GM23338 (cell line): ENCODE measurements at regions not wholly inside any gene's neighbourhood (a gene's known extent, or its start where the extent isn't known, plus 50 kb on each side); places are given as distances from the start of the nearest gene placed in this dataset.

ENCODE experiments used
- ATAC-seq: fragments of 200-7000 bp; cut with Tn5 transposase; 3 replicates; pipeline ENCODE4 v1.9.1; 2020
- DNase-seq: peaks from one replicate; pipeline ENCODE4 v3.0.0-alpha.2; 2015; ENCODE audit warnings: low spot score
- H2AFZ ChIP-seq: fragments of 200-600 bp; sonication (generic); 2 replicates; pipeline ENCODE4 v1.8.0; 2016; ENCODE audit warnings: antibody characterized with exemption, mild to moderate bottlenecking, moderate library complexity
- H3F3A ChIP-seq: fragments of 200-600 bp; sonication (generic); replicated peaks from 2 replicates; pipeline ENCODE4 v1.8.0; 2017; ENCODE audit warnings: antibody characterized with exemption, mixed run types, low read depth
- H3K27ac ChIP-seq: fragments of 200-600 bp; sonication (generic); 2 replicates; pipeline ENCODE4 v1.6.1; 2016; ENCODE audit warnings: low read depth
- H3K27me3 ChIP-seq: fragments of 200-600 bp; sonication (generic); 2 replicates; pipeline ENCODE4 v1.8.0; 2016; ENCODE audit warnings: mild to moderate bottlenecking, mixed run types, moderate library complexity; ENCODE audit not compliant: insufficient read depth
- H3K36me3 ChIP-seq: fragments of 200-600 bp; sonication (generic); 2 replicates; pipeline ENCODE4 v1.8.0; 2016; ENCODE audit warnings: mild to moderate bottlenecking; ENCODE audit not compliant: insufficient read depth
- H3K4me1 ChIP-seq: fragments of 200-600 bp; sonication (generic); 2 replicates; pipeline ENCODE4 v1.8.0; 2016; ENCODE audit warnings: mild to moderate bottlenecking, moderate library complexity; ENCODE audit not compliant: insufficient read depth
- H3K4me2 ChIP-seq: fragments of 200-600 bp; sonication (generic); 2 replicates; pipeline ENCODE4 v1.7.1; 2017; ENCODE audit warnings: mixed run types
- H3K4me3 ChIP-seq: fragments of 200-600 bp; sonication (generic); 2 replicates; pipeline ENCODE4 v1.6.1; 2016; ENCODE audit warnings: mixed run types
- H3K79me2 ChIP-seq: fragments of 200-600 bp; sonication (generic); replicated peaks from 2 replicates; pipeline ENCODE4 v1.8.0; 2017; ENCODE audit warnings: mild to moderate bottlenecking; ENCODE audit not compliant: insufficient read depth
- H3K9me2 ChIP-seq: fragments of 200-600 bp; sonication (generic); 2 replicates; pipeline ENCODE4 v1.8.0; 2017; ENCODE audit not compliant: insufficient read depth
- H4K20me1 ChIP-seq: fragments of 200-600 bp; sonication (generic); replicated peaks from 2 replicates; pipeline ENCODE4 v1.8.0; 2017; ENCODE audit warnings: mild to moderate bottlenecking; ENCODE audit not compliant: insufficient read depth
- H3K27ac Mint-ChIP-seq: 2 replicates; pipeline ENCODE4 v1.8.0; 2020; ENCODE audit warnings: inconsistent platforms, mild to moderate bottlenecking, moderate library complexity, mixed read lengths
- H3K27me3 Mint-ChIP-seq: 3 replicates; pipeline ENCODE4 v1.8.0; 2022; ENCODE audit warnings: low read depth, mild to moderate bottlenecking, moderate library complexity, mixed read lengths, inconsistent platforms; ENCODE audit not compliant: insufficient read depth, poor library complexity
- H3K36me3 Mint-ChIP-seq: 3 replicates; pipeline ENCODE4 v1.8.0; 2021; ENCODE audit warnings: low read depth, mild to moderate bottlenecking, inconsistent platforms, moderate library complexity, mixed read lengths
- H3K4me1 Mint-ChIP-seq: 3 replicates; pipeline ENCODE4 v1.8.0; 2020; ENCODE audit warnings: mild to moderate bottlenecking, inconsistent platforms, mixed read lengths
- H3K4me3 Mint-ChIP-seq: 3 replicates; pipeline ENCODE4 v1.8.0; 2021; ENCODE audit warnings: moderate library complexity, mild to moderate bottlenecking, inconsistent platforms, mixed read lengths
- H3K9me3 Mint-ChIP-seq: 3 replicates; pipeline ENCODE4 v1.8.0; 2020; ENCODE audit warnings: moderate library complexity, mild to moderate bottlenecking, inconsistent platforms, mixed read lengths
- CREB1 ChIP-seq: fragments of 250-450 bp; sonication (Bioruptor Pico); IDR thresholded peaks from 2 replicates; pipeline ENCODE4 v1.5.0; 2020; ENCODE audit warnings: low read depth, mild to moderate bottlenecking, moderate library complexity
- CTCF ChIP-seq, 2 experiments: fragments of 200-600 bp in 1 of 2; sonication (generic) in 1 of 2; conservative IDR thresholded peaks; 2 replicates each; pipeline versions ENCODE4 v1.5.1 to v1.6.1; 2016 to 2017; ENCODE audit warnings: antibody characterized with exemption in 2 of 2, low read depth in 2 of 2, mild to moderate bottlenecking in 2 of 2, moderate library complexity in 1 of 2
- EZH2 ChIP-seq: fragments of 200-600 bp; sonication (generic); IDR thresholded peaks from one replicate; pipeline ENCODE4 v1.8.0; 2017; ENCODE audit warnings: antibody characterized with exemption, mild to moderate bottlenecking, low read depth; ENCODE audit not compliant: unreplicated experiment
- EZH2phosphoT487 ChIP-seq: fragments of 200-600 bp; sonication (generic); IDR thresholded peaks from one replicate; pipeline ENCODE4 v1.8.1; 2018; ENCODE audit warnings: antibody characterized with exemption; ENCODE audit not compliant: unreplicated experiment
- JUNB ChIP-seq: IDR thresholded peaks from one replicate; pipeline ENCODE4 v1.6.1; 2016; ENCODE audit warnings: antibody characterized with exemption; ENCODE audit not compliant: unreplicated experiment
- POLR2AphosphoS5 ChIP-seq: IDR thresholded peaks from 2 replicates; pipeline ENCODE4 v1.6.1; 2016; ENCODE audit warnings: antibody characterized with exemption, low read depth
- REST ChIP-seq: IDR thresholded peaks from one replicate; pipeline ENCODE4 v1.6.1; 2018; ENCODE audit warnings: antibody characterized with exemption; ENCODE audit not compliant: unreplicated experiment
- STAT1 ChIP-seq: IDR thresholded peaks from one replicate; pipeline ENCODE4 v1.6.1; 2016; ENCODE audit warnings: antibody characterized with exemption; ENCODE audit not compliant: unreplicated experiment
- ZNF114 ChIP-seq: fragments of 250-450 bp; sonication (Bioruptor Pico); IDR thresholded peaks from 2 replicates; pipeline ENCODE4 v1.5.0; 2020; ENCODE audit warnings: mild to moderate bottlenecking, moderate library complexity
- ZNF462 ChIP-seq: fragments of 250-450 bp; sonication (Bioruptor Pico); IDR thresholded peaks from 2 replicates; pipeline ENCODE4 v1.5.0; 2020; ENCODE audit warnings: mild to moderate bottlenecking, moderate library complexity

GRCh38 chr10:33036670-33037069 lies 78.6 kb upstream of the ITGB1 start (continued):
- no peak for TF ChIP-seq ZNF462 (CRISPR knock-in tag)
- no peak for TF ChIP-seq POLR2AphosphoS5
- TF ChIP-seq ZNF114 (CRISPR knock-in tag): no peak
- TF ChIP-seq REST: no peak

GRCh38 chr10:33035411-33035810 lies 77.4 kb upstream of the ITGB1 start:
- Histone ChIP-seq H3F3A (no peaks in the 10 kb centered on the region), H2AFZ (no peak overlapping the region), H3K27ac (no peak overlapping the region), H3K79me2 (no peaks in the 10 kb centered on the region), H4K20me1 (no peaks in the 10 kb centered on the region), H3K9me2 (no peaks in the 10 kb centered on the region), H3K27me3 (no peaks in the 10 kb centered on the region), H3K4me1 (peaks cover 11% of the 10 kb centered on the region), H3K4me2 (no peak overlapping the region), H3K4me3 (no peak overlapping the region), H3K36me3 (no peaks in the 10 kb centered on the region; the same call in 1 of the 2 replicates)
- DNase-seq (no peak), ATAC-seq (no peak)
- Mint-ChIP-seq H3K9me3 (peaks cover 12% of the 10 kb centered on the region; the same call in 2 of the 3 replicates), H3K27ac (no peak overlapping the region), H3K4me3 (no peak overlapping the region), H3K4me1 (peaks cover 15% of the 10 kb centered on the region; the same call in 2 of the 3 replicates), H3K27me3 (no peaks in the 10 kb centered on the region), H3K36me3 (peaks cover 6% of the 10 kb centered on the region; the same call in 1 of the 3 replicates)
- no peak for TF ChIP-seq POLR2AphosphoS5
- TF ChIP-seq EZH2: no peak
- TF ChIP-seq CREB1 (CRISPR knock-in tag): no peak
- no peak for TF ChIP-seq EZH2phosphoT487
- no peak for TF ChIP-seq REST
- TF ChIP-seq CTCF (conservative IDR thresholded peaks at IDR 0.05; ENCODE audit: low read depth in 2 of 2): no peak
- no peak for TF ChIP-seq STAT1
- TF ChIP-seq JUNB: no peak
